ENCODE measurements at regions not wholly inside any gene's neighbourhood (a gene's known extent, or its start where the extent isn't known, plus 50 kb on each side); places are given as distances from the start of the nearest gene placed in this dataset.

DNA sequence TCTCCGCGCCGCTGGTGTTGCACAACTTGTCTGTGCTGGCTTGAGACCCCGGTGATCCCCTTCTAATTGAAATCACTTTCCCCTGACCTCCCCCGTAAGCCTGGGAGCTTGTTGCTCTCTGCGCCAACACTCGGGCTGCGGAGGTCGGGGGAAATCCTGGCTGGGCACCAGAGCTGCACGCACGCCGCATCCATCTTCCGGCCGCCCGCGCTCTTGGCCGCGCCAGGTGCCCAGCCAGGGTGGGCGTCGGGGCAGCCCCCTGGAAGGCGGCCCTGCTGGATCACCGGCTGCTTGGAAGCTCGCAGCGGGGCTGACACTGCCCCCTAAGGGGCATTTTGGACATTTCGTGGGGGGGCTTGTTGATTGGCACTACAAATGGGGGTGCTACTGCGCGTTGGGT is 280.3 kb upstream of the SKOR2 start:
- DNase-seq: no peak
- no peak overlapping the region for H3K4me2 ChIP-seq (ENCODE audit: low read depth, low read length, poor library complexity, severe bottlenecking)
- H3K9me3 ChIP-seq (ENCODE audit: low read length): no peaks in the 10 kb centered on the region
- no peak overlapping the region for H2AFZ ChIP-seq (ENCODE audit: low read length)
- no peak overlapping the region for H3K4me3 ChIP-seq (ENCODE audit: low read length)
- no peaks in the 10 kb centered on the region for H3K79me2 ChIP-seq (ENCODE audit: low read length)
- no peaks in the 10 kb centered on the region for H3K36me3 ChIP-seq (ENCODE audit: insufficient read depth, low read length)
- no peaks in the 10 kb centered on the region for H4K20me1 ChIP-seq (ENCODE audit: insufficient read depth, low read depth, low read length)
- no peak overlapping the region for H3K9ac ChIP-seq (ENCODE audit: low read length)
- H3K4me1 ChIP-seq (ENCODE audit: low read length): no peaks in the 10 kb centered on the region
- no peak overlapping the region for H3K27ac ChIP-seq (ENCODE audit: low read length)
- H3K9me2 ChIP-seq (replicated peaks; ENCODE audit: insufficient read depth, low read length): no peaks in the 10 kb centered on the region
- no peaks in the 10 kb centered on the region for H3K27me3 ChIP-seq (ENCODE audit: low read length)

DNA sequence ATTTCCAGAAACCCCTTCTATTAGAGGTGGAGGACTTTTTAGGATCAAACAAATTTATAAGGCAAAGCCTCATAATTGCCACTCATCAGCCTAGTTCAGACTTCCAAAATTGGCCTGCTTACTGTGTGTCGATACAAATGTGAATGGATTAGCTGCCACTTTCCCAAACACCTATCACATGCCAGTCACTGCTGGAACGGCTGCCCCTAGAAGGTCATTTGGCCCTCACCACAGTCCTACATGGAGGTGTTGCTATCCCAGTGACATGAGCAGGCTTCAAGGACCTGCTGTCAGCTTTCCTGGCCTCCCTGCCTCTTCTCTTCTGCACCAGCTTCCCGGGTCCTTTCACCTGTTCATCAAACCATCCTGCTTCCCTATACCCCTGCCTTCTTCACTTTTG is 279.2 kb upstream of the SKOR2 start:
- Histone ChIP-seq H2AFZ (ENCODE audit: low read length) (no peak overlapping the region), H3K27me3 (ENCODE audit: low read length) (no peaks in the 10 kb centered on the region), H3K9ac (ENCODE audit: low read length) (no peak overlapping the region), H3K4me2 (ENCODE audit: low read depth, low read length, poor library complexity, severe bottlenecking) (no peak overlapping the region), H4K20me1 (ENCODE audit: insufficient read depth, low read depth, low read length) (no peaks in the 10 kb centered on the region), H3K79me2 (ENCODE audit: low read length) (no peaks in the 10 kb centered on the region), H3K9me2 (replicated peaks; ENCODE audit: insufficient read depth, low read length) (no peaks in the 10 kb centered on the region), H3K4me3 (ENCODE audit: low read length) (no peak overlapping the region), H3K9me3 (ENCODE audit: low read length) (no peaks in the 10 kb centered on the region), H3K4me1 (ENCODE audit: low read length) (no peaks in the 10 kb centered on the region), H3K27ac (ENCODE audit: low read length) (no peak overlapping the region), H3K36me3 (ENCODE audit: insufficient read depth, low read length) (no peaks in the 10 kb centered on the region)
- DNase-seq: no peak

DNA sequence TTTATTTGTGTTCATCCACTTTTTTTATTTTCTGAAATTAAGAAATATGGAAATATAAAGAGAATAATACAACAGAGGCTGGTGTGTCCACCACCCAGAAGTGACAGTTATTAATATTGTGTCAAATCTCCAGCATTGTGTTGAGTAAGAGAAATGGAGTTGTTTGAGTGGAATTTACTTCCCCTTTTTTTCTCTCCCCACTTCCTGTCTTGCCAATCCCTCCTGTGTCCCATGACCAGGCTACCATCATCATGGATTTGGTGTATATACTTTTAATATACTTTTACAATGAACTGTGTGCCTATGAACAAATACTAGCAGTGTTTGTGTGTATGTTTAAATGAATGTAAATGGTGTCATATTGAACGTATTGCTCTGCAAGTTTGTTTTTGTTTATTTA is 276.9 kb upstream of the SKOR2 start:
- no peak overlapping the region for H3K9ac ChIP-seq (ENCODE audit: low read length)

DNA sequence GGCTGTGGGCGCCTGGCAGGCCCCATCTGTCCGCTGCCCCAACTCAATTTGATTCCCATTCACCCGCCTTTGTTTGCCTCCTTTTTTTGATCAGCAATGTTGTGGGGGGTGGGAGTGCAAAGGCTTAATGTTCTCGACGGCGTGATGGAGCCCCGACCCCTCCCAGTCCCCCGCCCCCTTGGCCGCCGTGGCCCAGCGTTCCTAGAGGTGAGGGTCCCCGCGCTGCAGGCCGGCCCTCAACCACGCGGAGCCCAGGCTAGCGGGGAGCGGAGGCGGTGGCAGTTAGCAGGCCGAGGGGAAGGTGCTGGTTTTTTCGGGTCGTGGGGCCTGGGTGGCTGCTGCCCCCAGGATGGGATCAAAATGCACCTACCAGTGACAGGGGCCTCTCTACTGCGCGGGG is 274.7 kb upstream of the SKOR2 start:
- Histone ChIP-seq H3K4me2 (ENCODE audit: low read depth, low read length, poor library complexity, severe bottlenecking) (no peak overlapping the region), H3K27ac (ENCODE audit: low read length) (no peak overlapping the region), H3K79me2 (ENCODE audit: low read length) (no peaks in the 10 kb centered on the region), H3K27me3 (ENCODE audit: low read length) (no peaks in the 10 kb centered on the region), H3K36me3 (ENCODE audit: insufficient read depth, low read length) (no peaks in the 10 kb centered on the region), H3K9me3 (ENCODE audit: low read length) (no peaks in the 10 kb centered on the region), H3K9me2 (replicated peaks; ENCODE audit: insufficient read depth, low read length) (no peaks in the 10 kb centered on the region), H3K9ac (ENCODE audit: low read length) (no peak overlapping the region), H2AFZ (ENCODE audit: low read length) (no peak overlapping the region), H3K4me3 (ENCODE audit: low read length) (no peak overlapping the region), H3K4me1 (ENCODE audit: low read length) (no peaks in the 10 kb centered on the region), H4K20me1 (ENCODE audit: insufficient read depth, low read depth, low read length) (no peaks in the 10 kb centered on the region)
- DNase-seq: no peak

More for the DNA sequence above, 276.9 kb upstream of the SKOR2 start:
- no peaks in the 10 kb centered on the region for H3K9me2 ChIP-seq (replicated peaks; ENCODE audit: insufficient read depth, low read length)
- H4K20me1 ChIP-seq (ENCODE audit: insufficient read depth, low read depth, low read length): no peaks in the 10 kb centered on the region
- no peaks in the 10 kb centered on the region for H3K4me1 ChIP-seq (ENCODE audit: low read length)
- no peaks in the 10 kb centered on the region for H3K79me2 ChIP-seq (ENCODE audit: low read length)
- DNase-seq: no peak
- H3K4me3 ChIP-seq (ENCODE audit: low read length): no peak overlapping the region
- no peaks in the 10 kb centered on the region for H3K27me3 ChIP-seq (ENCODE audit: low read length)
- H3K36me3 ChIP-seq (ENCODE audit: insufficient read depth, low read length): no peaks in the 10 kb centered on the region
- no peak overlapping the region for H2AFZ ChIP-seq (ENCODE audit: low read length)
- no peaks in the 10 kb centered on the region for H3K9me3 ChIP-seq (ENCODE audit: low read length)
- no peak overlapping the region for H3K27ac ChIP-seq (ENCODE audit: low read length)
- no peak overlapping the region for H3K4me2 ChIP-seq (ENCODE audit: low read depth, low read length, poor library complexity, severe bottlenecking)

DNA sequence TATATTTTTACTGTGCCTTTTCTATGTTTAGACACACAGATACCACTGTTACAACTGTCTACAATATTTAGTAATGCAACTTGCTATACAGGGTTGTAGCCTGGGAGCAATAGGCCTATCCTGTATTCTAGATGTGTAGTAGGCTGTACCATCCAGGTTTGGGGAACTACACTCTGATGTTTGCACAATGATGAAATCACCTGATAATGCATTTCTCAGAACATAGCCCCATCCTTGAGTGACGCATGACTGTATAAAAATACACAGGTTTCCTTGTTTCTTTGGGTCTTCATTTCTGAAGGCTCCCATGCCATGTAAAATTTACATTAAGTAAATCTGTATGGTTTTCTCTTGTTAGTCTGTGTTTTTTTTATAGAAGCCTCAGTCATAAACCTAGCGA is 270.9 kb upstream of the SKOR2 start:
- Histone ChIP-seq H2AFZ (ENCODE audit: low read length) (no peak overlapping the region), H3K27me3 (ENCODE audit: low read length) (no peaks in the 10 kb centered on the region)
- DNase-seq: no peak

DNA sequence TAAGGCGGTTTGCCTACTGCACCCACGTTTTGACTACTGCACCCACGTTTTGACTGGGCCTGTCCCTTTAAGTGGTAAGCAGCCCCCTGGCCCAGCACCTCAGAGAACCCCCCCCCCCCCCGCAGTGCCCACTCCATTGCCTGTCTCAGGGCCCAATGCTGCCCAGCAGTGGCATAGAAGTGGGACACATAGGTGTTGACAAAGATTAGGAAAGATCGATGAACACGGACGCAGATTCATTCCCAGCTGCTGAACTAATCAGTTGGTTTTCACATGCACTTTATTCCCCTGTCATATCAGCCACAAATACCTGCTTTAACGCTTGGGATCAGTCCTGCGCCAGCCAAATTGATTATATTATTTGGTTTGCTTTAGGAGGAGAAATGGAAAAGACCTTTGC is 268.8 kb upstream of the SKOR2 start:
- no peak overlapping the region for H3K4me2 ChIP-seq (ENCODE audit: low read depth, low read length, poor library complexity, severe bottlenecking)
- H3K4me3 ChIP-seq (ENCODE audit: low read length): no peak overlapping the region
- H3K79me2 ChIP-seq (ENCODE audit: low read length): no peaks in the 10 kb centered on the region
- DNase-seq: no peak
- no peak overlapping the region for H3K27ac ChIP-seq (ENCODE audit: low read length)
- no peaks in the 10 kb centered on the region for H4K20me1 ChIP-seq (ENCODE audit: insufficient read depth, low read depth, low read length)
- no peaks in the 10 kb centered on the region for H3K27me3 ChIP-seq (ENCODE audit: low read length)
- no peaks in the 10 kb centered on the region for H3K36me3 ChIP-seq (ENCODE audit: insufficient read depth, low read length)
- H3K9me3 ChIP-seq (ENCODE audit: low read length): no peaks in the 10 kb centered on the region
- H3K4me1 ChIP-seq (ENCODE audit: low read length): no peaks in the 10 kb centered on the region
- H3K9me2 ChIP-seq (replicated peaks; ENCODE audit: insufficient read depth, low read length): no peaks in the 10 kb centered on the region
- H2AFZ ChIP-seq (ENCODE audit: low read length): no peak overlapping the region
- H3K9ac ChIP-seq (ENCODE audit: low read length): no peak overlapping the region

More for the DNA sequence above, 270.9 kb upstream of the SKOR2 start:
- Histone ChIP-seq H3K4me2 (ENCODE audit: low read depth, low read length, poor library complexity, severe bottlenecking) (no peak overlapping the region), H3K4me3 (ENCODE audit: low read length) (no peak overlapping the region), H3K4me1 (ENCODE audit: low read length) (no peaks in the 10 kb centered on the region), H3K9me2 (replicated peaks; ENCODE audit: insufficient read depth, low read length) (no peaks in the 10 kb centered on the region), H3K9me3 (ENCODE audit: low read length) (no peaks in the 10 kb centered on the region), H3K79me2 (ENCODE audit: low read length) (no peaks in the 10 kb centered on the region), H3K9ac (ENCODE audit: low read length) (no peak overlapping the region), H3K27ac (ENCODE audit: low read length) (no peak overlapping the region), H4K20me1 (ENCODE audit: insufficient read depth, low read depth, low read length) (no peaks in the 10 kb centered on the region), H3K36me3 (ENCODE audit: insufficient read depth, low read length) (no peaks in the 10 kb centered on the region)

DNA sequence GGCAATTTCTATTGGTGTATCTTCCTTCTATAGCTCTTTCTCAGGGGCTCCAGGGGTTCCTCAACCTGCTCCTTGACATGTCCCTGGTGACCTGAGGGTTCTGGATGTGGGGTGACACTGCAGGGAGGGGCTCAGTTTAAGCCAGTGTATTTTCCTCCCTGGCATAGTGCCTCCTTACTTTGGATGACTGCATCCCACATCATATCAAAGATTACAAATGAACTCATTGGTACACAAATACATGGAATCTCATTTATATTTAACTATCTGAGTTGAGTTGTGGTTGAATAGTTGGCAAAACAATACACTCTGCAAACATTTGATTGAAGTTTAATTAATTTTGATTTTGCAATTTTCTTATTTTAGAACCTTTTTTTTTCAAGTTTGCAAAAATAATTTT is 268.2 kb upstream of the SKOR2 start:
- H3K79me2 ChIP-seq (ENCODE audit: low read length): no peaks in the 10 kb centered on the region
- no peaks in the 10 kb centered on the region for H3K9me3 ChIP-seq (ENCODE audit: low read length)
- DNase-seq: no peak
- no peaks in the 10 kb centered on the region for H3K9me2 ChIP-seq (replicated peaks; ENCODE audit: insufficient read depth, low read length)
- H2AFZ ChIP-seq (ENCODE audit: low read length): no peak overlapping the region
- H3K4me3 ChIP-seq (ENCODE audit: low read length): no peak overlapping the region
- H4K20me1 ChIP-seq (ENCODE audit: insufficient read depth, low read depth, low read length): no peaks in the 10 kb centered on the region
- H3K27ac ChIP-seq (ENCODE audit: low read length): no peak overlapping the region
- no peaks in the 10 kb centered on the region for H3K36me3 ChIP-seq (ENCODE audit: insufficient read depth, low read length)
- no peaks in the 10 kb centered on the region for H3K4me1 ChIP-seq (ENCODE audit: low read length)
- no peak overlapping the region for H3K9ac ChIP-seq (ENCODE audit: low read length)
- no peaks in the 10 kb centered on the region for H3K27me3 ChIP-seq (ENCODE audit: low read length)
- H3K4me2 ChIP-seq (ENCODE audit: low read depth, low read length, poor library complexity, severe bottlenecking): no peak overlapping the region

DNA sequence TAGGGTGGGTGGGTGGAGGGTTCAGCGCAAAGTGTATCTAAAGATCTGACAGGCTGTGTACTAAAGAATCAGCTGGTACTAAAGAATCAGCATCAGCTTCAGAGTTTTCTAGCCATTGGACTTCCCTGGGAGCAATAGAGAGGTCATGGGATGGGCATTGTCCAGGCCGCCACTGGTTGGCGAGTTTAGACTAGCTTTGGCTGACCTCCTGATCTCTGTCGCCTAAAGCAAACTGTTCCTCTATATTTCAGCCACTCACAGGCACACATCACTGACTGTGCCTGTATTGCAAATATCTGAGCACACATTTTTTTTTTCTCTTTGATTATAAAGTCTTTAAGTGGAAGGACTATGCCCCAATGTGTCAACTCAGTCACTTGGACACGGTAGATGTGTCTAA is 267.8 kb upstream of the SKOR2 start:
- DNase-seq: no peak
- no peaks in the 10 kb centered on the region for H4K20me1 ChIP-seq (ENCODE audit: insufficient read depth, low read depth, low read length)
- no peak overlapping the region for H3K27ac ChIP-seq (ENCODE audit: low read length)
- H3K27me3 ChIP-seq (ENCODE audit: low read length): no peaks in the 10 kb centered on the region
- H3K4me2 ChIP-seq (ENCODE audit: low read depth, low read length, poor library complexity, severe bottlenecking): no peak overlapping the region
- no peaks in the 10 kb centered on the region for H3K36me3 ChIP-seq (ENCODE audit: insufficient read depth, low read length)
- no peak overlapping the region for H3K9ac ChIP-seq (ENCODE audit: low read length)
- no peaks in the 10 kb centered on the region for H3K9me3 ChIP-seq (ENCODE audit: low read length)
- H3K4me3 ChIP-seq (ENCODE audit: low read length): no peak overlapping the region
- no peaks in the 10 kb centered on the region for H3K4me1 ChIP-seq (ENCODE audit: low read length)
- no peak overlapping the region for H2AFZ ChIP-seq (ENCODE audit: low read length)
- no peaks in the 10 kb centered on the region for H3K9me2 ChIP-seq (replicated peaks; ENCODE audit: insufficient read depth, low read length)
- no peaks in the 10 kb centered on the region for H3K79me2 ChIP-seq (ENCODE audit: low read length)

DNA sequence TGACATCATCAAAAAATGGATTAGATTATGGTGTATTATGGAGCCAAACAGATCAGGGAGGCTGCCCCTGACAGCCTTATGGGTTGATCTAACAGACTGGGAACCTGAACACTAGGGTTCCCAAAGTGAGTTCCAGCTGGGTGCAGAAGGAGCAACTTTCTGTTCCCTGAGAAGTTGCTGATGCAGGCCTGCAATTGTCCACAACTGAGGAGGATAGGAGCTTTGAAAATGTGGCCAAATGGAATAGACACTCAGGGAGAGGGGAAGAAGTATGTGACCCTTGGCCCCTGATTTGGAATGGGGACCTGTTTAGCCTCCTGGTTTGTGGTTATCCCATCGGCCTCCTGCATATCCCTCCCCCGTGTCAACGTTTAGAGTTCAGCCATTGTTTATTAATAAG is 262.2 kb upstream of the SKOR2 start:
- no peaks in the 10 kb centered on the region for H3K27me3 ChIP-seq (ENCODE audit: low read length)
- H3K9me2 ChIP-seq (replicated peaks; ENCODE audit: insufficient read depth, low read length): no peaks in the 10 kb centered on the region
- no peaks in the 10 kb centered on the region for H3K79me2 ChIP-seq (ENCODE audit: low read length)
- no peaks in the 10 kb centered on the region for H3K4me1 ChIP-seq (ENCODE audit: low read length)
- DNase-seq: no peak
- no peak overlapping the region for H2AFZ ChIP-seq (ENCODE audit: low read length)
- H4K20me1 ChIP-seq (ENCODE audit: insufficient read depth, low read depth, low read length): no peaks in the 10 kb centered on the region
- H3K36me3 ChIP-seq (ENCODE audit: insufficient read depth, low read length): no peaks in the 10 kb centered on the region
- no peak overlapping the region for H3K4me2 ChIP-seq (ENCODE audit: low read depth, low read length, poor library complexity, severe bottlenecking)
- H3K9me3 ChIP-seq (ENCODE audit: low read length): no peaks in the 10 kb centered on the region
- H3K27ac ChIP-seq (ENCODE audit: low read length): no peak overlapping the region
- no peak overlapping the region for H3K4me3 ChIP-seq (ENCODE audit: low read length)
- H3K9ac ChIP-seq (ENCODE audit: low read length): no peak overlapping the region
